NT2/D1 (cell line): ENCODE measurements at regions not wholly inside any gene's neighbourhood (a gene's known extent, or its start where the extent isn't known, plus 50 kb on each side); places are given as distances from the start of the nearest gene placed in this dataset.

Experiments used
- SUZ12 ChIP-seq: IDR thresholded peaks from 2 replicates; pipeline ENCODE4 v1.6.1; 2011; ENCODE audit not compliant: insufficient read length, insufficient read depth; ENCODE audit errors: extremely low read depth
- YY1 ChIP-seq: IDR thresholded peaks from 2 replicates; pipeline ENCODE4 v1.6.1; 2011; ENCODE audit not compliant: insufficient read length, insufficient read depth
- ZNF274 ChIP-seq: IDR thresholded peaks from 2 replicates; pipeline ENCODE4 v1.6.1; 2011; ENCODE audit warnings: mild to moderate bottlenecking, low read depth, low read length

- TF ChIP-seq ZNF274 (no peak), YY1 (no peak), SUZ12 (no peak)
These were observed 893.5 kb upstream of the EDIL3 start for GRCh38 chr5:85278193-85278592.
